ENCODE measurements at regions not wholly inside any gene's neighbourhood (a gene's known extent, or its start where the extent isn't known, plus 50 kb on each side); places are given as distances from the start of the nearest gene placed in this dataset.

DNA sequence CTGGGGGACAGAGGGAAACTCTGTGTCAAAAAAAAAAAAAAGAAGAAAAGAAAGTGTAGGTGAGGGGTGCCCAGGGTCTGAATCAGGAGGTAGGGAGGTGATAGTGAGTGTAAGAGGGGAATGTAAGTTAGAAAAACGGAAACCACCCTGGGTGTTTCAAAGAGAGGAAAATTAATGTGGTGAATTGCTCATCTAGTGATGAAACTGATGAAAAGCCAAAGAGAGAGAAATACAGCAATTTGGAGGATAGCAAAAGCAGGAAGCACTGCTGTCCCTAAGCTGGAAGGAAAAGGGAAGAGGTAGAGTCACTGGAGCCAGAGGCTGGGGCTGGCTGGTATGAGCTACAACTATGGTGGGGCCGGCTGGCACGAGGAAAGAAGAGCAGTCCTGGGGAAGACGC, 85.0 kb upstream of the CEP85L start:
- no peak for TF ChIP-seq ZNF274 (IDR thresholded peaks at IDR 0.05; ENCODE audit: low read depth, low read length)
- TF ChIP-seq SUZ12 (IDR thresholded peaks at IDR 0.05; ENCODE audit: extremely low read depth, insufficient read depth, insufficient read length) = no peak
- no peak for TF ChIP-seq YY1 (IDR thresholded peaks at IDR 0.05; ENCODE audit: insufficient read depth, insufficient read length)
